Stimulated activated CD4-positive, alpha-beta T cell treated with anti-CD3 and anti-CD28 coated beads, Interleukin-1b, Interleukin-23, amount 100 ng/mL, for 1 hour (primary cell): ENCODE measurements at regions not wholly inside any gene's neighbourhood (a gene's known extent, or its start where the extent isn't known, plus 50 kb on each side); places are given as distances from the start of the nearest gene placed in this dataset.
"Not testable (repeated sequence)": the region's sequence is repeated elsewhere in the genome, so short reads cannot be mapped to it uniquely, and the experiment has no call there.

Source experiments
- DNase-seq, 2 donors: peaks; one replicate each; pipeline ENCODE4 v3.0.0-alpha.2; 2020; ENCODE audit warnings: low read depth in 2 of 2

GRCh38 chr6:6748001-6748400 is 159.5 kb downstream of the LY86 start:
- no peak for DNase-seq

- no peak for DNase-seq
Measured at GRCh38 chr6:6749702-6750491, 161.4 kb downstream of the LY86 start.

GRCh38 chr6:6750594-6751265 is 162.2 kb downstream of the LY86 start:
- DNase-seq, result no peak

GRCh38 chr6:6751266-6751596 is 162.7 kb downstream of the LY86 start:
- DNase-seq, result no peak

GRCh38 chr6:6751619-6752023 is 163.1 kb downstream of the LY86 start:
- DNase-seq, result no peak

GRCh38 chr6:6752129-6752528 is 163.6 kb downstream of the LY86 start:
- DNase-seq, result no peak

- DNase-seq, result no peak
Measured at GRCh38 chr6:6753301-6753700, 164.8 kb downstream of the LY86 start.

GRCh38 chr6:6756526-6756925 is 168.0 kb downstream of the LY86 start:
- no peak for DNase-seq

- DNase-seq, result no peak
Measured at GRCh38 chr6:6758546-6758914, 170.0 kb downstream of the LY86 start.

- DNase-seq, result no peak
Measured at GRCh38 chr6:6758915-6759654, 170.6 kb downstream of the LY86 start.

GRCh38 chr6:6760002-6760401 is 171.5 kb downstream of the LY86 start:
- DNase-seq, result no peak

GRCh38 chr6:6762566-6762965 is 174.0 kb downstream of the LY86 start:
- DNase-seq, result not testable (repeated sequence)

GRCh38 chr6:6764764-6765434 is 176.4 kb downstream of the LY86 start:
- DNase-seq, result no peak

- DNase-seq, result no peak
Measured at GRCh38 chr6:6766230-6766905, 177.8 kb downstream of the LY86 start.

- DNase-seq, result no peak
Measured at GRCh38 chr6:6769466-6769865, 180.9 kb downstream of the LY86 start.

- no peak for DNase-seq
Measured at GRCh38 chr6:6771224-6771945, 182.9 kb downstream of the LY86 start.

GRCh38 chr6:6771964-6772363 is 183.4 kb downstream of the LY86 start:
- no peak for DNase-seq

- DNase-seq, result no peak
Measured at GRCh38 chr6:6772751-6773150, 184.2 kb downstream of the LY86 start.

- DNase-seq, result no peak
Measured at GRCh38 chr6:6775074-6775473, 186.6 kb downstream of the LY86 start.

GRCh38 chr6:6780231-6780630 is 191.7 kb downstream of the LY86 start:
- no peak for DNase-seq
